OCI-LY3 (cell line): ENCODE measurements at regions not wholly inside any gene's neighbourhood (a gene's known extent, or its start where the extent isn't known, plus 50 kb on each side); places are given as distances from the start of the nearest gene placed in this dataset.
"Not testable (repeated sequence)": the region's sequence is repeated elsewhere in the genome, so short reads cannot be mapped to it uniquely, and the experiment has no call there.

Experiments used
- H2AFZ ChIP-seq: fragments of 200-600, 300-600 bp; shearing (Covaris generic); 2 replicates; pipeline ENCODE4 v1.6.0; 2014; ENCODE audit warnings: antibody characterized with exemption, low read depth, low read length
- H3K27ac ChIP-seq: fragments of 200-600, 300-600 bp; sonication (generic); 2 replicates; pipeline ENCODE4 v1.5.1; 2014; ENCODE audit warnings: mild to moderate bottlenecking, low read length, moderate library complexity, mixed read lengths
- H3K27me3 ChIP-seq: fragments of 200-600, 300-600 bp; sonication (generic); 2 replicates; pipeline ENCODE4 v1.6.1; 2014; ENCODE audit warnings: low read depth, low read length, mixed read lengths
- H3K36me3 ChIP-seq: fragments of 200-600, 300-600 bp; sonication (generic); replicated peaks from 2 replicates; pipeline ENCODE3; 2014; ENCODE audit warnings: low read depth, low read length, mixed read lengths
- H3K4me1 ChIP-seq: fragments of 300-600, 200-600 bp; sonication (generic); 2 replicates; pipeline ENCODE4 v1.6.1; 2014; ENCODE audit warnings: low read length, mixed read lengths
- H3K4me2 ChIP-seq: fragments of 200-600, 300-600 bp; sonication (generic); 2 replicates; pipeline ENCODE4 v1.6.1; 2014; ENCODE audit warnings: low read length, mixed read lengths
- H3K4me3 ChIP-seq: fragments of 300-600, 200-600 bp; sonication (generic); 2 replicates; pipeline ENCODE4 v1.5.1; 2014; ENCODE audit warnings: antibody characterized with exemption, mild to moderate bottlenecking, low read length, moderate library complexity
- H3K79me2 ChIP-seq: fragments of 300-600, 200-600 bp; shearing (Covaris generic); 2 replicates; pipeline ENCODE4 v1.6.1; 2014; ENCODE audit warnings: mild to moderate bottlenecking, low read length, mixed read lengths
- H3K9ac ChIP-seq: fragments of 300-600, 200-600 bp; shearing (Covaris generic); 2 replicates; pipeline ENCODE4 v1.6.0; 2014; ENCODE audit warnings: mild to moderate bottlenecking, low read length, moderate library complexity
- H3K9me3 ChIP-seq: fragments of 200-600, 300-600 bp; shearing (Covaris generic); 2 replicates; pipeline ENCODE4 v1.6.1; 2014; ENCODE audit warnings: low read length, mixed read lengths; ENCODE audit not compliant: insufficient read depth
- H4K20me1 ChIP-seq: fragments of 200-600, 300-600 bp; sonication (generic); 2 replicates; pipeline ENCODE4 v1.6.1; 2016; ENCODE audit warnings: low read length, mixed read lengths; ENCODE audit not compliant: insufficient read depth
- EZH2phosphoT487 ChIP-seq: fragments of 200-600 bp; shearing (Covaris generic); IDR thresholded peaks from 2 replicates; pipeline ENCODE4 v1.6.1; 2018; ENCODE audit warnings: antibody characterized with exemption, mixed run types, low read depth
- TF ChIP-seq, protein P1 (sequence below): fragments of 200-600, 300-600 bp; sonication (generic); IDR thresholded peaks from 2 replicates; pipeline ENCODE4 v1.5.1; 2014; ENCODE audit warnings: antibody characterized with exemption, low read length, low read depth

DNA sequence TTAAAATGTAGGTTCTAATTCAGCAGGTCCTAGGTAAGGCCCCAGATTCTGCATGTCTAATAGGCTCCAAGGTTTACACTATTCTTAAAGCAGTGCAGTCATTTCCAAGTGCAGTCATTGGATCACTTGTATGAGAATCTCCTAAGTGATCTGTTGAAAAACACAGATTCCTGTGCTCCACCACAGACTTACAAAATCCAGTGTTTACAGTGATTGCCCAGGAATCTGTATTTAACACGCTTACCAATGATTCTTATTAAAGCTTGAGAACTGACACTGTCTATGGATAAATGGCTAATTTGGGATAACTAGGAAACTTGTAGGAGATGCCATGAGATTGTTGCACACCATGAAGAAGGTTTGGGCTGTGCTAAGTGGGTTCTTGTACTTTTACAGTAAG is 104.6 kb upstream of the PLEKHG1 start:
- Histone ChIP-seq H3K36me3 (no peaks in the 10 kb centered on the region), H3K4me2 (no peak overlapping the region), H3K27ac (no peak overlapping the region), H3K27me3 (peaks cover 4% of the 10 kb centered on the region), H3K9me3 (no peaks in the 10 kb centered on the region; the same call in 1 of the 2 replicates), H3K4me1 (peaks cover 24% of the 10 kb centered on the region), H4K20me1 (no peaks in the 10 kb centered on the region), H2AFZ (no peak overlapping the region), H3K79me2 (no peaks in the 10 kb centered on the region), H3K9ac (no peak overlapping the region), H3K4me3 (no peak overlapping the region)
- TF ChIP-seq, protein P1, sequence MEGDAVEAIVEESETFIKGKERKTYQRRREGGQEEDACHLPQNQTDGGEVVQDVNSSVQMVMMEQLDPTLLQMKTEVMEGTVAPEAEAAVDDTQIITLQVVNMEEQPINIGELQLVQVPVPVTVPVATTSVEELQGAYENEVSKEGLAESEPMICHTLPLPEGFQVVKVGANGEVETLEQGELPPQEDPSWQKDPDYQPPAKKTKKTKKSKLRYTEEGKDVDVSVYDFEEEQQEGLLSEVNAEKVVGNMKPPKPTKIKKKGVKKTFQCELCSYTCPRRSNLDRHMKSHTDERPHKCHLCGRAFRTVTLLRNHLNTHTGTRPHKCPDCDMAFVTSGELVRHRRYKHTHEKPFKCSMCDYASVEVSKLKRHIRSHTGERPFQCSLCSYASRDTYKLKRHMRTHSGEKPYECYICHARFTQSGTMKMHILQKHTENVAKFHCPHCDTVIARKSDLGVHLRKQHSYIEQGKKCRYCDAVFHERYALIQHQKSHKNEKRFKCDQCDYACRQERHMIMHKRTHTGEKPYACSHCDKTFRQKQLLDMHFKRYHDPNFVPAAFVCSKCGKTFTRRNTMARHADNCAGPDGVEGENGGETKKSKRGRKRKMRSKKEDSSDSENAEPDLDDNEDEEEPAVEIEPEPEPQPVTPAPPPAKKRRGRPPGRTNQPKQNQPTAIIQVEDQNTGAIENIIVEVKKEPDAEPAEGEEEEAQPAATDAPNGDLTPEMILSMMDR, result no peak
- no peak for TF ChIP-seq EZH2phosphoT487

DNA sequence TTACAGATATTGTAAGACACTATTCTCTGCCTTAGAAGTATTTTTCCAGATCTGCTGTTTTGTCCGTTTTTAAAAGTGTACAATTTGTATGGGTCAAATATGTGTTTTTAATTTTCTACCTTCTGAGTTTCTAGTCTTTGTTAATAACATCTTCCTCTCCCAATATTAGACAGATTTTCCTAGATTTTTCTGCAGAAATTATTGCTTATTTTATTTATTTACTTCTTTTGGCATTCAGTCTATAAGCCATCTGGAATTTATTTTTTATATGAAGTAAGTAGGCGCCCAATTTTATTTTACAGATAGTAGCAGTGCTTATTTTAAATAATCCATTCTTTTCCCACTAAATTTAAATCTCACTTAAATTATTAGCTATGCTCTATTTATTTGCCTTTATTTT is 103.1 kb upstream of the PLEKHG1 start:
- Histone ChIP-seq H3K4me1 (peaks cover 10% of the 10 kb centered on the region), H3K4me2 (no peak overlapping the region), H4K20me1 (no peaks in the 10 kb centered on the region), H3K4me3 (no peak overlapping the region), H3K27ac (no peak overlapping the region), H3K36me3 (no peaks in the 10 kb centered on the region), H3K9me3 (no peaks in the 10 kb centered on the region; the same call in 1 of the 2 replicates), H3K27me3 (no peaks in the 10 kb centered on the region), H3K79me2 (no peaks in the 10 kb centered on the region), H2AFZ (no peak overlapping the region), H3K9ac (no peak overlapping the region)
- TF ChIP-seq EZH2phosphoT487, result no peak
- TF ChIP-seq, protein P1, result no peak

DNA sequence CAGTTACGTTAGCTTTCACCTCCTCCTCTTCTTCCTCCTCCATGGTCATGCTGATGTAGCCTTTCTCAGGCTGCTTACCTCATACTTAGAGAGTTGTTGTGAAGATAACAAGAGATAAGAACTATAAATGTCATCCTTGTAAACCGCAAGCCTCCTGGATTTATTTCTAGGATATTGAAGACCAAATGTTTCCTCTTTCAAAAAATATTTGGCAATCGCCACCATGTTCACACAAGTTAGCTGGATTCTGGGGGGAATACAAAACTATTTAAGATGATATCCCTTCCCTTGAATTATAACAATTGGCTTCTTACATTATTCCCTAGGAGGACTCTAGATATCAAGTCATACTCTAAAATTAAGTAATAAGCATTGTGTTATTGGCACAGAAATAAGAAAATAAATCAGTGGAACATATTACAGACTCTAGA is 99.8 kb upstream of the PLEKHG1 start:
- Histone ChIP-seq H2AFZ (no peak overlapping the region), H3K9ac (no peak overlapping the region), H3K4me2 (no peak overlapping the region), H3K27me3 (no peaks in the 10 kb centered on the region), H3K79me2 (no peaks in the 10 kb centered on the region), H3K36me3 (no peaks in the 10 kb centered on the region), H3K4me3 (no peak overlapping the region), H3K4me1 (0 out of 2 replicates have a peak, but pooled peaks cover 5% of the 10 kb centered on the region), H4K20me1 (no peaks in the 10 kb centered on the region), H3K9me3 (no peaks in the 10 kb centered on the region), H3K27ac (no peak overlapping the region)
- no peak for TF ChIP-seq EZH2phosphoT487
- TF ChIP-seq, protein P1, result no peak

DNA sequence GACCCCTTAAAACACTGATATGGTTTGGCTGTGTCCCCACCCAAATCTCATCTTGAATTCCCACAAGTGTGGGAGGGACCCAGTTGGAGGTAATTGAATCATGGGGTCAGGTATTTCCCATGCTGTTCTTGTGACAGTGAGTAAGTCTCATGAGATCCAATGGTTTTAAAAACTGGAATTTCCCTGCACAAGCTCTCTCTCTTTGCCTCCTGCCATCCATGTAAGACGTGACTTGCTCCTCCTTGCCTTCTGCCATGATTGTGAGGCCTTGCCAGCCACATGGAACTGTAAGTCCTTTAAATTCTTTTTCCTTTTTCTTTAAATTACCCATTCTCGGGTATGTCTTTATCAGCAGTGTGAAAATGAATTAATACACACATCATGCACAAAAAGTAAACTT is 99.1 kb upstream of the PLEKHG1 start:
- H3K4me2 ChIP-seq, H2AFZ ChIP-seq, H3K4me3 ChIP-seq, H3K36me3 ChIP-seq, H3K27me3 ChIP-seq, H3K79me2 ChIP-seq, H4K20me1 ChIP-seq, H3K27ac ChIP-seq, H3K4me1 ChIP-seq, H3K9ac ChIP-seq, H3K9me3 ChIP-seq: not testable (repeated sequence)

DNA sequence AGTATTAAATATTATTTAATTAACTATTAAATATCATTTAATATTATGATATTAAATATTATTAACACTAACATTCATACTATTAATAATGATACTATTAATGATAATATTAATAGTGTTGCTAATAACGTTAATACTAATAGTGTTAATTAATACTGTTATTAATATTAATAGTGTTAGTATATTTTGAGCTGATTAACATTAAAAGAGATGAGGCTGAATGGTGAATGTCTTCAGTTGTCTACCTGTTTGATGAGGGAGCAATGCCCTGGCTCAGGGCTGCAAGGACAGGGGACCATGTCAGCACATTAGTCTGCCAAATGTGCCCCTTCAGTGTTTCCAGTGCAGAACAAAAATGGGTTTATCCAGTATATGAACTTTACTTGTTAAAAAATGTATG is 96.6 kb upstream of the PLEKHG1 start:
- Histone ChIP-seq H3K9me3 (no peaks in the 10 kb centered on the region), H3K36me3 (no peaks in the 10 kb centered on the region), H3K4me1 (0 out of 2 replicates have a peak, but pooled peaks cover 5% of the 10 kb centered on the region), H3K79me2 (no peaks in the 10 kb centered on the region), H2AFZ (peak overlapping the region; percentile 52; the same call in 1 of the 2 replicates), H3K4me3 (no peak overlapping the region), H3K9ac (no peak overlapping the region), H3K27me3 (no peaks in the 10 kb centered on the region), H3K4me2 (peak overlapping the region; percentile 44; the same call in 1 of the 2 replicates), H3K27ac (no peak overlapping the region), H4K20me1 (no peaks in the 10 kb centered on the region)
- TF ChIP-seq, protein P1, result no peak
- TF ChIP-seq EZH2phosphoT487, result no peak
